Progenitor cell of endocrine pancreas (in vitro differentiated cells): ENCODE measurements at regions not wholly inside any gene's neighbourhood (a gene's known extent, or its start where the extent isn't known, plus 50 kb on each side); places are given as distances from the start of the nearest gene placed in this dataset.

Source experiments
- DNase-seq: peaks from one replicate; pipeline ENCODE4 v3.0.0; 2021; ENCODE audit warnings: low spot score; ENCODE audit not compliant: unreplicated experiment
- H3K27ac Mint-ChIP-seq: 2 replicates; pipeline ENCODE4 v1.8.0; 2021; ENCODE audit warnings: mild to moderate bottlenecking, moderate library complexity, mixed read lengths
- H3K27me3 Mint-ChIP-seq: 2 replicates; pipeline ENCODE4 v1.8.0; 2021; ENCODE audit warnings: mixed read lengths
- H3K36me3 Mint-ChIP-seq: 2 replicates; pipeline ENCODE4 v1.8.0; 2022; ENCODE audit warnings: mixed read lengths; ENCODE audit not compliant: insufficient read depth
- H3K4me1 Mint-ChIP-seq: 2 replicates; pipeline ENCODE4 v1.8.0; 2021; ENCODE audit warnings: low read depth, mixed read lengths
- H3K4me3 Mint-ChIP-seq: 2 replicates; pipeline ENCODE4 v1.8.0; 2021; ENCODE audit warnings: low read depth, mild to moderate bottlenecking, moderate library complexity, mixed read lengths
- H3K9me3 Mint-ChIP-seq: 2 replicates; pipeline ENCODE4 v1.8.0; 2021; ENCODE audit warnings: low read depth, mixed read lengths
- CTCF ChIP-seq: fragments of 200-600 bp; sonication (generic); IDR thresholded peaks from one replicate; pipeline ENCODE4 v1.5.0; 2021; ENCODE audit warnings: antibody characterized with exemption, mild to moderate bottlenecking; ENCODE audit not compliant: unreplicated experiment

GRCh38 chr18:45250479-45250878 is 364.8 kb upstream of the SLC14A2 start:
- no peak overlapping the region for H3K4me3 Mint-ChIP-seq
- H3K27ac Mint-ChIP-seq, result no peak overlapping the region
- DNase-seq, result no peak
- H3K27me3 Mint-ChIP-seq, result peaks cover 13% of the 10 kb centered on the region
- no peak for TF ChIP-seq CTCF
- no peaks in the 10 kb centered on the region for H3K36me3 Mint-ChIP-seq
- no peaks in the 10 kb centered on the region for H3K9me3 Mint-ChIP-seq
- H3K4me1 Mint-ChIP-seq, result peaks cover 3% of the 10 kb centered on the region

GRCh38 chr18:45251236-45251635 is 364.0 kb upstream of the SLC14A2 start:
- DNase-seq, result no peak
- Mint-ChIP-seq H3K27me3 (peaks cover 11% of the 10 kb centered on the region), H3K36me3 (no peaks in the 10 kb centered on the region), H3K4me3 (no peak overlapping the region), H3K4me1 (peaks cover 3% of the 10 kb centered on the region), H3K9me3 (no peaks in the 10 kb centered on the region), H3K27ac (no peak overlapping the region)
- TF ChIP-seq CTCF, result no peak

- H3K4me1 Mint-ChIP-seq, result peaks cover 3% of the 10 kb centered on the region
- H3K27me3 Mint-ChIP-seq, result peaks cover 11% of the 10 kb centered on the region
- H3K9me3 Mint-ChIP-seq, result no peaks in the 10 kb centered on the region
- no peak for TF ChIP-seq CTCF
- no peaks in the 10 kb centered on the region for H3K36me3 Mint-ChIP-seq
- H3K27ac Mint-ChIP-seq, result no peak overlapping the region
- H3K4me3 Mint-ChIP-seq, result no peak overlapping the region
- no peak for DNase-seq
These were observed 362.8 kb upstream of the SLC14A2 start for GRCh38 chr18:45252474-45252873.

GRCh38 chr18:45253056-45253565 is 362.2 kb upstream of the SLC14A2 start:
- H3K9me3 Mint-ChIP-seq, result no peaks in the 10 kb centered on the region
- no peak overlapping the region for H3K4me3 Mint-ChIP-seq
- H3K4me1 Mint-ChIP-seq, result peaks cover 3% of the 10 kb centered on the region
- H3K27ac Mint-ChIP-seq, result no peak overlapping the region
- H3K36me3 Mint-ChIP-seq, result no peaks in the 10 kb centered on the region
- TF ChIP-seq CTCF, result no peak
- no peak for DNase-seq
- peaks cover 11% of the 10 kb centered on the region for H3K27me3 Mint-ChIP-seq

- H3K27me3 Mint-ChIP-seq, result peaks cover 11% of the 10 kb centered on the region
- H3K4me3 Mint-ChIP-seq, result no peak overlapping the region
- TF ChIP-seq CTCF, result no peak
- H3K9me3 Mint-ChIP-seq, result no peaks in the 10 kb centered on the region
- H3K4me1 Mint-ChIP-seq, result peaks cover 3% of the 10 kb centered on the region
- H3K27ac Mint-ChIP-seq, result no peak overlapping the region
- no peaks in the 10 kb centered on the region for H3K36me3 Mint-ChIP-seq
- no peak for DNase-seq
These were observed 361.1 kb upstream of the SLC14A2 start for GRCh38 chr18:45253973-45254708.
